Endodermal cell (in vitro differentiated cells): ENCODE measurements at regions not wholly inside any gene's neighbourhood (a gene's known extent, or its start where the extent isn't known, plus 50 kb on each side); places are given as distances from the start of the nearest gene placed in this dataset.

Experiments
- DNase-seq: peaks from one replicate; pipeline ENCODE4 v3.0.0-alpha.2; 2017
- H3K27ac ChIP-seq: 2 replicates; pipeline ENCODE4 v1.5.1; 2013; ENCODE audit warnings: mild to moderate bottlenecking, low read depth, low read length, moderate library complexity
- H3K27me3 ChIP-seq: 2 replicates; pipeline ENCODE4 v1.6.1; 2013; ENCODE audit warnings: mild to moderate bottlenecking, low read length, moderate library complexity; ENCODE audit not compliant: insufficient read depth, control insufficient read depth, poor library complexity, severe bottlenecking
- H3K36me3 ChIP-seq: 2 replicates; pipeline ENCODE4 v1.7.0; 2013; ENCODE audit warnings: mild to moderate bottlenecking, low read length, moderate library complexity; ENCODE audit not compliant: control insufficient read depth, insufficient read depth
- H3K4me1 ChIP-seq: one replicate; pipeline ENCODE4 v1.7.0; 2013; ENCODE audit warnings: low read length; ENCODE audit not compliant: control insufficient read depth, insufficient read depth
- H3K4me3 ChIP-seq: 2 replicates; pipeline ENCODE4 v1.5.1; 2013; ENCODE audit warnings: mild to moderate bottlenecking, low read length, moderate library complexity
- H3K9ac ChIP-seq: 2 replicates; pipeline ENCODE4 v1.6.1; 2013; ENCODE audit warnings: mild to moderate bottlenecking, low read length, moderate library complexity; ENCODE audit not compliant: poor library complexity, severe bottlenecking; ENCODE audit errors: extremely low read depth
- H3K9me3 ChIP-seq: 2 replicates; pipeline ENCODE4 v1.6.1; 2013; ENCODE audit warnings: mild to moderate bottlenecking, low read length, moderate library complexity; ENCODE audit not compliant: control insufficient read depth
- H3K27ac Mint-ChIP-seq: 2 replicates; pipeline ENCODE4 v1.8.0; 2020; ENCODE audit warnings: mixed read lengths
- H3K27me3 Mint-ChIP-seq: 2 replicates; pipeline ENCODE4 v1.8.0; 2021; ENCODE audit warnings: mild to moderate bottlenecking, mixed read lengths; ENCODE audit not compliant: insufficient read depth
- H3K36me3 Mint-ChIP-seq: 2 replicates; pipeline ENCODE4 v1.8.0; 2020; ENCODE audit warnings: low read depth, mixed read lengths
- H3K4me1 Mint-ChIP-seq: 2 replicates; pipeline ENCODE4 v1.8.0; 2020; ENCODE audit warnings: mixed read lengths
- H3K4me3 Mint-ChIP-seq: 2 replicates; pipeline ENCODE4 v1.8.0; 2020; ENCODE audit warnings: mild to moderate bottlenecking, moderate library complexity, mixed read lengths
- H3K9me3 Mint-ChIP-seq: 2 replicates; pipeline ENCODE4 v1.8.0; 2020; ENCODE audit warnings: mild to moderate bottlenecking, mixed read lengths
- CTCF ChIP-seq: fragments of 200-600 bp; sonication (generic); conservative IDR thresholded peaks from 2 replicates; pipeline ENCODE4 v1.5.0; 2021; ENCODE audit warnings: antibody characterized with exemption, mild to moderate bottlenecking
- WGBS, 2 experiments: methylation state at CpG; one replicate each; pipeline versions ENCODE4 v1.1.5 to v1.1.7; 2013; ENCODE audit warnings: missing lambda C conversion rate in 2 of 2, mixed read lengths in 1 of 2; ENCODE audit not compliant: insufficient coverage in 1 of 2, insufficient read length in 1 of 2; 5-methylcytosine and 5-hydroxymethylcytosine counted together

GRCh38 chr2:21590026-21590690, 466.4 kb downstream of the TDRD15 start:
- DNase-seq, result no peak
- WGBS, 2 experiments, result 89 to 98% methylated on average over 6 to 7 of the region's 7 CpGs
- no peak overlapping the region for H3K4me3 ChIP-seq
- H3K27ac Mint-ChIP-seq, result no peak overlapping the region
- no peak overlapping the region for H3K9ac ChIP-seq
- H3K27me3 Mint-ChIP-seq, result no peaks in the 10 kb centered on the region
- H3K4me1 ChIP-seq, result no peaks in the 10 kb centered on the region
- no peaks in the 10 kb centered on the region for H3K27me3 ChIP-seq
- H3K9me3 Mint-ChIP-seq, result peaks cover 1% of the 10 kb centered on the region
- H3K4me1 Mint-ChIP-seq, result peaks cover 27% of the 10 kb centered on the region
- H3K36me3 Mint-ChIP-seq, result no peaks in the 10 kb centered on the region
- H3K36me3 ChIP-seq, result no peaks in the 10 kb centered on the region
- no peaks in the 10 kb centered on the region for H3K9me3 ChIP-seq
- TF ChIP-seq CTCF, result no peak
- H3K4me3 Mint-ChIP-seq, result no peak overlapping the region
- no peak overlapping the region for H3K27ac ChIP-seq

GRCh38 chr2:21591926-21592325, 468.2 kb downstream of the TDRD15 start:
- H3K4me1 Mint-ChIP-seq, result peaks cover 13% of the 10 kb centered on the region
- Histone ChIP-seq H3K27me3 (no peaks in the 10 kb centered on the region), H3K4me1 (no peaks in the 10 kb centered on the region), H3K9me3 (peaks cover 10% of the 10 kb centered on the region), H3K36me3 (no peaks in the 10 kb centered on the region), H3K27ac (no peak overlapping the region), H3K9ac (no peak overlapping the region), H3K4me3 (no peak overlapping the region)
- 100% methylated on average over 1 of the region's 1 CpG; no CpG with 5 or more reads in 1 of the 2 experiments for WGBS, 2 experiments
- no peak for DNase-seq
- TF ChIP-seq CTCF, result no peak
- no peak overlapping the region for H3K27ac Mint-ChIP-seq
- no peak overlapping the region for H3K4me3 Mint-ChIP-seq
- peaks cover 7% of the 10 kb centered on the region for H3K9me3 Mint-ChIP-seq
- H3K27me3 Mint-ChIP-seq, result no peaks in the 10 kb centered on the region
- H3K36me3 Mint-ChIP-seq, result no peaks in the 10 kb centered on the region

- Histone ChIP-seq H3K9ac (no peak overlapping the region), H3K36me3 (no peaks in the 10 kb centered on the region), H3K27ac (no peak overlapping the region), H3K27me3 (no peaks in the 10 kb centered on the region), H3K4me1 (no peaks in the 10 kb centered on the region), H3K4me3 (no peak overlapping the region), H3K9me3 (peaks cover 10% of the 10 kb centered on the region)
- no peak for TF ChIP-seq CTCF
- Mint-ChIP-seq H3K9me3 (peaks cover 9% of the 10 kb centered on the region), H3K4me3 (no peak overlapping the region), H3K4me1 (no peaks in the 10 kb centered on the region), H3K27me3 (no peaks in the 10 kb centered on the region), H3K36me3 (no peaks in the 10 kb centered on the region), H3K27ac (no peak overlapping the region)
- no CpG with 5 or more reads among the region's 1 CpG for WGBS, 2 experiments
- DNase-seq, result no peak
These were observed 475.6 kb downstream of the TDRD15 start for GRCh38 chr2:21599417-21599816.
